Cardiac septum (tissue), 1 donor: ENCODE measurements at regions not wholly inside any gene's neighbourhood (a gene's known extent, or its start where the extent isn't known, plus 50 kb on each side); places are given as distances from the start of the nearest gene placed in this dataset.

ENCODE experiments used
- DNase-seq: peaks from one replicate; pipeline ENCODE4 v3.0.0-alpha.2; 2020; ENCODE audit warnings: low spot score
- intact Hi-C: fragments of 100-400 bp; cut with DNase I; formaldehyde crosslinking; loops from one replicate; pipeline ENCODE4 v1.14.0; 2022
- donor health status: DM: no; HTN: no; CAD: no.

DNA sequence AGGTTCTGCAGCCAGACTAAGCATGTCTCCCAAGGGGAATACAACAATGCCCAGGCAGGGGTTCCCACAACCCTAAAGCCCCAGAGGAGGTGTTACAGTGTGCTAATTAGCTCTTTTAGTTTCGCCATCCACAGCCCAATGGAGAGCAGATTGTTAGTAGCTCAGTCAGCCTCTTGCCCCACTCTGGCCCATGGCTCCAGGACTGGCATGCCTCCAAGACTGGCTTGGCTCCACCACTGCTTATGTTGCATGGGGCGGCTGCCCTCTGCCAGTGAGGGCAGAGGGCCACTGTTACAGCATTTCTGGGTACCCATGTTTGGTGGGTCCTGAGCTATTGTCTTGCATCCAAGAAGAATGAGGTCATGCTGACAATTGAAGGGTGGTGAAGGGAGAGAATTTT, 231.1 kb upstream of the MDFIC2 start:
- DNase-seq = no peak
- intact Hi-C loops = no loop called here

DNA sequence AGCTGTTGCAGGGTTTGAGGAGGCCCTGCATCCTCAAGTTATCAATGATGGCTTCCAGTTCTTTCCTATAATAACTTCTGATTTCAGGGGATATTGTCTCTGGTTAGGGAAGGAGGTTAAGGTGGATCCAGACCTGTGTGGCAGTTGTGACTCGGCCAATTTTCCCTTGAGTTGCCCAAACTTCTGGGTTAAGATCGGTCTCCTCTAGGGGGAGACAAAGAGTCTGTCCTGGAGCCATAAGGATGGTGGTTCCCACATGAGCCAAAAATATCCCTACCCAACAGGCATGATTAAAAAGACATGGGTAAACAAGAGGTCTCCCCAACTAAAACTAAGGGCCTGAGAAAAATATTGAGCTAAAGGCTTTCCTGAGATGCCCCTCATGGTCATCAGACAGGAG, 227.5 kb upstream of the MDFIC2 start:
- DNase-seq = no peak
- intact Hi-C loops = no loop called here

DNA sequence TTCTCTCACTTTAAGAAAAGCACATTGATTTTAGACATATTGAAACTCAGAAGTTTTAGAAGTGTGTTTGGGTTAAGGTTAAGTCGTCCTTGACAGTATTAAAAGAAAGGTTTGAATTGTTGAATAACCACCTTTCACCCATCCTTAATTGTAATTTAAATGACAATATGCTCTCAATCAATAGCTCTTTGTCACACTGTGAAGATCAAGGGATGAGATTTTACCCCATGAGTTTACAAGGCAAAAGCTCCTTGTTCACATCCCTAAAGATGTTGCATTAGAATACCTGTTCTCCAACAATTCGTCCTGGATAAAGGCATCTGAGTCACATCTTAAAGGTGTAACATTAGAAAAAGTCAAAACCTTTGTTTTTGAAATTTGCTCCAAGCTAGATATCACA, 220.4 kb upstream of the MDFIC2 start:
- DNase-seq = no peak
- intact Hi-C loops = loop anchor here (5.0 kb wide), 1 partner anchor 1119 kb away; no protein-coding TSS in a partner anchor

DNA sequence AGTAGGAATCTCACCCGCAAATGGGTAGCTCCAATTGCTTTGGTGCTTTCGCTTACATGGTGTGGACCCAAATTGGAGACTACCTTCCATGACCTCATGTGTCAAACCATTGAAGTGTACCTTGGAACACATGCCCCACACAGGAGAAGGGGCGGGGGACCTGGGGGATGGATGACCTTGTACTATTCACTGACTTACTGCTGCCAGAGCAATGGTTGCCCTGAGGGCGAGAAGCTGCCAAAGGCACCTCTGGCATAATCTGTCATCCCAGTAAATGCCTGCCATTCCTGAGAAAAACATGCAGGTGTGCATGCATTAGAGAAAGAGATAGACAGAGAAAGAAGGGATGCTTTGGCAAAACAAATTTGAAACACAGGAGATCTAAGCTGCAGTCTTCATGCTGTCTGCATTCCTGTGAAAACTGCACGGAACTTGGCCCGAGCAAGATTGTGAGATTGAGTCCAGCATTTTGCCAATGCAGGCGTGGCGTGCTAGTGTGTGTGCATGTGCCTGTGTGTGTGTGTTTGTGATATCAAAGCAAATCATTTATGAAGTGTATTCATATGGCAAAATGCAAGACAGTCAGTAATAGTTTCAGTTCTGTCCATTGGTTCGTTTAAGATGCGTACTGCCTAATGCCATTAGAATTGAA, 219.5 kb upstream of the MDFIC2 start:
- no peak for DNase-seq
- intact Hi-C loops = loop anchor here (5.0 kb wide), 1 partner anchor 1120 kb away; no protein-coding TSS in a partner anchor

DNA sequence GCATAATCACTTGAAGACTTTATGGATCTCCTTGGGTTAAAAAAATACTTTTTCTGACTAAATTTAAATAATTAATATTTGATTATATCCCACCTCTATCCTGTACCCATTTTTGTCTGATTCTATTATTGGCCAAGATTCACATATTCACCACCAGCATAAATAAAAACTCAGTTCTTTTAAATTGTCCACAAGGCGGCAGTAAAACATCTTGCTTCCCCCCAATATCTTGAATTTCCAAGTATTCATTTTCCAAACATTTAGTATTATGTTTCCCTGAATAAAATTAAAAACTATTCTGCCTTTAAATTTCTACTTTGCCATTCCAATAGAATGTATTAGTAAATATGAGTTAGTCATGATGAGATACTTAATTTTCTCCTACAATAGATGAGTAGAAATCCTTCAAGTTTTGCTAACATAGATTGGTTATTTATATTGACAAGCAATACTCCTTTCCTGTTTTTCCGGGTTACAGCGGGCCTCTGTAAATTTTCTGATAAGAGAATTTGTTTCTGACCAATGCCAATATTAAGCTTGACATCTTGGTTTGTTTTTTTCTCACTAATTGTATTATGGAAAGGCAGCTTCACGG, 218.7 kb upstream of the MDFIC2 start:
- DNase-seq = no peak

DNA sequence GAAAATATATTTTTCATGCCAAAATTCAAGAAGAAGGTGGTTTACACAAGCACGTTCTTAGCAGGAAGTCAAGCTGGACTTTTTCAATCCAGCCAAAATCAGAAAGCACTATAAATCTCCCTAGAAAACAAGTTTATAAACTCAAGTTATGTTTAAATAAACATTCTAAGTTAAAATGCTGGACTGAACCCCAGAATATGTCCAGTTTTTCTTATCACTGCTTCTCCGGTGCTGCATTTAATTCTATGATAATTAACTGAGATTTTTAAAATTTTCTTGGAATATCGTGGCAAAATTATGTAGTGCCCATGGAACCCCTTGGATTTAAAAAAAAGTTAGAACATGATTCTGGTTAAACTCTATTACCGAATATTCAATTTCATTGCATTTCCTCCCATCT, 218.2 kb upstream of the MDFIC2 start:
- no peak for DNase-seq
- intact Hi-C loops = loop anchor here (5.0 kb wide), 1 partner anchor 1122 kb away; no protein-coding TSS in a partner anchor

More for the DNA sequence above, 218.7 kb upstream of the MDFIC2 start:
- intact Hi-C loops = loop anchor here (5.0 kb wide), 1 partner anchor 1121 kb away; no protein-coding TSS in a partner anchor

DNA sequence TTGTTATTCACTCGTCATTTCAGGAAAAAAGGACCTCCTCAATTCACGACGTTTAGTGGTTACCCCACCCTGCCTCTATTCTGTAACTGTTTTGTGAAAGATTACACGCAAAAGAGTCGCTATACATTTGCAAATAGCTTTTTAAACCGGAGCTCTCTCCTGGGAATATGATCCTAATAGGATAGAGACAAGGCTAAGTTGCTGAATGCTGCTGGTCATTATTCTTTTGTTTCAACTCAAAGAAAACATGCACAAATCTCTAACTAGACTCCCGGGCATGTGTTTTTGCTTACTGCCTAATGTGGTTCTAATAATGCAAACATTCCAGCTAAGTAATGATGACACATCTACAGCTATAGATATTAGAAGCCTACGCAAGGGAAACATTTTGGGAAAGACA, 214.6 kb upstream of the MDFIC2 start:
- intact Hi-C loops = no loop called here
- DNase-seq = no peak

DNA sequence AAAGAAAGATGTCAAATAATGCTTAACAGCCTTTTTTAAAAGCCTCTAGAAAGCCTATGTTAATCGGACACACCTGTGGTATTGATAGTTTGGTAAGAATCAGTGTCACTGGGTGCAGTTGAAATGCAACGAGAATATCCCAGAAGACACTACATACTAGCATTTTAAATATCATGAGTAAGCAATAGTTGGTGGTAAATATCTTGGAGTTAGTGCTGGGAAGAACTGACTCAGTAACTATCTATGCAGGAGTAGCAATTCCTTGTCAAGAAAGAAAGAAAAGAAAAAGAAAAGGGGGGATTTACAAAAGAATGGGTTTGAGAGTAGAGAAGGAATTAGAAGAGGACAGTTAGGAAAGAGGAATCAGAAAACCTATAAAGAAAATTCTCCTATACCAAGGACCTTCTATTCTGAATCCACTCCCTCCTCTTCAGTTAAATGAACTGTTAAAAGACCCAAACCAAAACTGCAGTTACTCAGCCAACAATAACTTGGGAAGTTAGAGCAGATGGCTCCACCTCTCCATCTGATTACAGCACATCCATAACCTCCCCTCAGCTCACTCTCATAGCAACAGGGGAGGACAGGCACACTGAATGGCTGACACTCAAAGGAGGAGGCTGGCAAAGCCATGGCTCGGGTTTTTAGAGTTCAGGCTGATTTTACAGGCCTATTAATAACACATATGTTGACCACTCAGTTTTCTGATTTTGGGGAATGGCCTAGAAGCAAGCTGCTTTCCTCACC, 207.6 kb upstream of the MDFIC2 start:
- no peak for DNase-seq
- intact Hi-C loops = no loop called here

DNA sequence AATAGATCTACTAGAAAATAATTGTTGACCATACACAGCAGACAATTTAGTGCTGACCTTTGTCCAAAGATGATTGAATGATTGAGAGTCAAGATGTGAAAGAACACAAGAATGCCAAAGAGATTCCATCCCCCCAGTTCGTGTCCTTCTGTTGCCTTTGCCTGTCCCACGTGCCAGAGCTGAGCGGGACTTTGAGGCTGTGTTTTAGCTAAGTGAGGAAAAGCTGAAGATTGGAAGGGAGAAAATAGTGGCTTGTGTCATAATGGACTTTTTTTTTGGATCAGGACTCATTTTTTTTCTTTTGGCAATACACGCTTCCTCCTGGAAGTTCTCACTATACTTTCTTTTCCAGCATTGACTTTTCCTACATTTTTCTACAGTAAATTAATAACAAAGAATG, 206.6 kb upstream of the MDFIC2 start:
- intact Hi-C loops = no loop called here
- DNase-seq = no peak

DNA sequence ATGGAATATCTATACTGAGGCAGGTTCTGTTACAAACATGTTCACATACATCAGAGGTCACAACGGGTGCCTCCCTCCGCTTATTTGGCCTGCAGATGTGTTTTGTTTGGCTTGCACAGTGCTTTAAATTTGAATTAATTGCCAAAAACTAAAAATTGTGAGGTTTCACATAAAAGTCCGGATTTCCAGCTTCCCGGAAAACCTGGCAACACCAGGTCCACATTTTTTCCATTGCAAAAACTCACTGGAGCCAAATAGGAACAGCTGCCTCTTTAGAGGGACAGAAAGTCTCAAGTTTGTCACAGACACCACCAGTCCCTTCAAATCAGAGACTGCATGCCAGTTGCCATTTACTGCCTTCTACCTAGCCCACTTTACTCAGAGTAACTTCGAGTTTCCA, 205.9 kb upstream of the MDFIC2 start:
- intact Hi-C loops = no loop called here
- no peak for DNase-seq

DNA sequence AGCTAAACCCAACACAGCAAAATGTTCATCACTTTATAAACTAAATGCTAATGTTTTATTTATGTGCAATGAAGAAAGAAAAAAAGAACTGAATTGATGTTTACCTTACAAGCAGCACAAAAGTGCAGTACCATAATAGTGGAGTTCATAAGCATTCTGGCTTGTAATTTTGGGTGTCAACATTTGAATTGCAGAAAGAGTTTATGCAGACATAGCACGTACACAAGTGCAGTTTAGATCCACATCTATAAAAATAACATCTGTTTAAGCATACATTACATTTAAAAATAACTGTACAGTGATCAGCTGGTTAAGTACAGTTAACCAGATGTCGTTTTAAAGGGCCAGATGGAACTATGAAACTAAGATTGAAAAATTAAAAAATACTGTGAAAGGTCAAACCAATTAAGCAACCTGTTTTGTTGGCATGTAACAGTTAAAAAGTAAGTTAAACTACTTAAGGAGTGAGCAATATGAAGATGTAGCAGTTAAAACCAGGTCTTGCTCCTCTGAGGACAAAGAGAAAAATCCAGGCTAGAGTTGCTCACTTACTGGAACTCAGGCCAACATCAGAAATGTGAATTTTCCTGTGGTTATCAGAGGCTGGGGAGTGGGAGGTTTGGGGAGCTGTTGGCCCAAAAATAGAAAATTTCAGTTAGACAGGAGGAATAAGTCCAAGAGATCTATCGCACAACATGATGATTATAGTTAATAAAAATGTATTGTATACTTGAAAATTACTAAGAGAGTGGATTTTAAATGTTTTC, 204.9 kb upstream of the MDFIC2 start:
- intact Hi-C loops = no loop called here
- DNase-seq = no peak

DNA sequence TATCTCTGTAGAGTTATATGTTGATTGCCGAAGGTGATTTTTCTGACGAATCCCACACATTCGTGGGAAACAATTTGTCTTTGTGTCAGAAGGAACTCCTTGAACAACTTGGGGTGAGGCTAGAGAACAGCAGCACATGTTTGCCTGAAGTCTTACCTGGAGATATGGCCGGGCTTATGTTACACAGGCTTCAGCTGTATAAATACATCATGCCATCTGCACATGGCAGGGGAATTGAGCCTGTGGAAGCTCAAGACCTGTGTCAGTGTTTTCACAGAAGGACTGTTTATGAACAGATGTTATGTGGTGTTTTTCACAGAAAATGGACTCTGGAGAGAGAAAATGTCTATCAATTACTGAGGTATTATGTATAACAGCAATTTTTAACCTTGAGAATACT, 203.6 kb upstream of the MDFIC2 start:
- no peak for DNase-seq
- intact Hi-C loops = no loop called here

DNA sequence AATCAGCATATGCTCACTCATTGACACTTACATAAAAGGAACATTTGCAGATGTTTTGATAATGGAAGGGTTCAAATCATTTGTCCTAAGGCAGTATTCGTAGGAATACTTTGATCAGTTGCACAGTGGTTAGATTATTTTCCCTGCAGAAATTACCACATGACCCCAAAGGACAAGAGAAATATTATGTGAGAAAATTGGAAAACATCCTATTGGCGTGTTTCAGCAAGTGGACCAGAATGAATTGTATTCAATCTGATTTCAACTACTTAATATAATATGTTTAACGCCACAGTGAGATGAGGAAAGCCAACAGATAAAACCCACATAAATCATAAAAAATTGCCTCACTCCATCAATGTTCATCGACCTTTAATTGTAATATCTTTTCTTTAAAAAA, 195.0 kb upstream of the MDFIC2 start:
- DNase-seq = no peak
- intact Hi-C loops = no loop called here

DNA sequence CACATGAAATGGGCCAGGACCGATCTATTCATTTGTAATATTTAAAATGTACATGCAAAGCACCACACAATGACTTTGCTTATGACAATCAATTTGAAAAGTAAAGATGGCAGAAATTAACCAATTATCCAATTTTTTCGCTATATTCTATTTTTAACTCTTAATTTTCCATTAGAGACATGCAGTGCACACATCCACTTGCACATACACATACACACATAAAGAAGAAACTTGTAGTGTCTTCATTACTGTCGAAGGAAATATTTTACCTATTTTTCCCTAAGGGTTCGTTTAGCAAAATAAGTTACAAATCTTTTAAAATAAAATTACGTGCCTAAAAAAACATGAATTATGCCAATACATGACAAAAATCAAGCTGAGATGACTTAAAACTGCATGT, 194.3 kb upstream of the MDFIC2 start:
- no peak for DNase-seq
- intact Hi-C loops = no loop called here

DNA sequence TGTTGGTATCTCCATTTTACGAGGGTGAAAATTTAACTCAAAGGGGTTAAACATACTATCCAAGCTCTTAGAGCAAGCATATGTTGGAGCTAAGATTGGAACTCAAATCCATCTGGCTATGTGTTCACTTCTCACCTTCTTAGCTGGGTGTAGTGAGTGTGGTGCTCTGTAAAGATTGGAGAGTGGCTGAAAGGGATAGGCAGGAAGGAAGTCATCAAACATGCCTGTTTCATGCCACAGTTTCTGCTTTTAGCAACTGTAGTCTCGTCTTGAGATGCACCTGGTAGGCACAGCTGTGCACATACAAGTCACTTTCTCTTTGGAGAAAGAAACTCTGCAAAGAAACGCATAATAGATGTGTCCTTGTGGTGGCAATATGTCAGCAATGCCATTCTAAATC, 189.1 kb upstream of the MDFIC2 start:
- no peak for DNase-seq
- intact Hi-C loops = no loop called here

DNA sequence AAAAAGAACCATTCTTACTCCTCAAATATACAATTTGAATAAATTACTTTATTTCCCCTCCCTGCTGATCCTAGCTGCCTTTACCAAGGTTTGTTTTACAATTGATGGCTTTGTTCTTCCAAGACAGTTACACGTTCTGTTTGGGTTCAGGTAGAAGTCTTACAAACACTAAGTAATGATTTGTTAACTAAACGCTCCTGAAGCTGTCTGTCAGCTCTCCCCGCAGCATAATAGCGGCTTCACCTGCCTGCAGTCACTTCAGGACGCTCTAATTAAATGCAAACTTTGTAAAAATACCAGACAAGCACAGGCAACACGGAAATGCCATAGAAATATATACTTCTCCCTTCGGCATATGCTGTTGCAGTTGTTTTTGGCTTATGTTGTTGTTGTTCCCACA, 176.4 kb upstream of the MDFIC2 start:
- intact Hi-C loops = no loop called here
- no peak for DNase-seq

DNA sequence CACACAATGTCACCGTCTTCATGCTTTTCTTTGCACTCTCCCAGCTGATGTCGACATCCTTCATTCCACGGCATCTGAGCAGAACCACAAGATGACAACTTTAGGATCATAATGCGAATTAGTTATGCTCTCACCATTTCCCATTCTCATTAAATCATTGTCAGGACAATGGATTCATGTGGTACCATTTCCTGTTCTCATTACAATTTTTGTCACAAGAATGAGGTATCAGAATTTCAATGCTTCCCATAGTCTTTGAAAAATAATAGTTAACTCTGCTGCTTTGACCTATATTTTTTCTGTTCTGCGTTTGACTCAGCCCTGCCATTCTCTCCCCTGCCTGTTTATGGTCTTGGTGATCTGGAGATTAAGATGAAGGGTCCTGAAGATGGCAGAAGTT, 175.7 kb upstream of the MDFIC2 start:
- intact Hi-C loops = no loop called here
- no peak for DNase-seq

DNA sequence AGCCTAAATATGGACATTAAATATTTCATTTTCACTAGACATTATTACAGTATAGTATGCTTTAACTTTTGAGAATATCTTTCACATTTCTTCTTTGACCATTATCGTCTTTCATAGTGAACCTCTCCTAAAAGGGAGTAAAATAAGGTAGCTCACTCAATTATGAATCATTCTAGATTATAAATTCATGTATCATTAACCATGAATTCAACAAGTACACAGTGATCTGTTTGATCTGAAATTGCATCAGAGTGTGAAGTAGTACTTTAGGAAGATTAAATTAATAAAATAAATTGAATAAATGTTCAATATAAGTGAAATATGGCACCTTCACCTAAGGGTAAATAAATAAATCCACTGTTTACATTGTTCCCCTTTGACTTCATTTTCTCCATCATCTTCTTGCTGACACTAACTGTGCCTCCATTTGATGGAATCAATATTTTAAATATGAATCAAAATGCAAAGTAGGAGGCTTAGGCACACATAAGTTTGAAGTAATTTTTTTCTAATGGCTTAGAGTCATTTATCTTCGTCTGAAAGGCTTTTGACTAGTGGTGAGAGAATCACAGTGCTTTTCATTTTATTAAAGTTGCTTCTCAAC, 174.1 kb upstream of the MDFIC2 start:
- intact Hi-C loops = no loop called here
- DNase-seq = no peak

DNA sequence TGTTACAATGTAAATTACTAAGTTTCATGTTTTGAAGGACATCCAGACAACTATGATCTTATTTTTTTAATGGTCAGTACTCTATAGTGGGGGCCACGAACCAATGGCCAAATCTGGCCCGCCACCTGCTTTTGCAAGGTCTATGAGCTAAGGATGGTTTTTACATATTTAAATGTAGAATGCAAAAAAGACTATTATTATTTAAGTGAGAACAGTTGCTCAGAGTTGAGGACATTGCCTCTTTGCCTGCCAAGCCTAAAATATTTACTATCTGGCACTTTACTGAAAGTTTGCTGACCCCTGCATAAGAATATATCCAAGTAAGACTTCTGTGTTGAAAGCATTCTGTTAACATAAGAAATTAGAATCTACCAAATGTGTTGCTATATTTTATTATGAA, 163.7 kb upstream of the MDFIC2 start:
- DNase-seq = no peak
- intact Hi-C loops = no loop called here
